ENCODE measurements at regions not wholly inside any gene's neighbourhood (a gene's known extent, or its start where the extent isn't known, plus 50 kb on each side); places are given as distances from the start of the nearest gene placed in this dataset.

DNA sequence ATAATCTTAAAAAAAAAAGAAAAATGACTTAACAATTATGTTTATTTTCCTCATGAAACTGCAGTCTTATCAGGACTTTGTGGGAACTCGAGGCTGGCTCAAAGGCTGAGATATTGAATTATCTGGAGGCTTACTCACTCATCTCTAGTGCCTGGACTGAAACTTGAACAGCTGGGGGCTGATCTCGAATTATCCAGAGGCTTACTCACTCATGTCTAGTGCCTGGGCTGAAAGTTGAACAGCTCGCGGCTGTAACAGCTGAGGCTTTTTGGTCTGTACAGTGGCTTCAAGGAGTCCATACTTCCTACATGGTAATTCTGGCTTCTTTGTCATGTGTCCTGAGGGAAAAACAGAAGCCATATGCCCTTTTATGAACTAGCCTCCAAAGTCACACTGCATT lies 371.9 kb downstream of the CETN3 start:
- ChIA-PET CTCF (ENCODE audit: partially characterized antibody) (no interaction called here), POLR2A (ENCODE audit: partially characterized antibody) (no interaction called here)
- Mint-ChIP-seq H3K4me3 (no peak overlapping the region), H3K27me3 (no peaks in the 10 kb centered on the region), H3K9me3 (peaks cover 5 to 27% (median 18%) of the 10 kb centered on the region in 8 donors), H3K36me3 (no peaks in the 10 kb centered on the region), H3K4me1 (no peaks in the 10 kb centered on the region), H3K27ac (no peak overlapping the region)
- H3K27me3 ChIP-seq (ENCODE audit: insufficient read depth, low read length) = no peaks in the 10 kb centered on the region
- no peaks in the 10 kb centered on the region for H3K36me3 ChIP-seq (ENCODE audit: insufficient read depth, low read length)
- no peak overlapping the region for H3K4me3 ChIP-seq (ENCODE audit: low read length in 2 of 2)
- no peak for DNase-seq
- H3K4me1 ChIP-seq (ENCODE audit: insufficient read depth, low read length) = no peaks in the 10 kb centered on the region
- no peaks in the 10 kb centered on the region for H3K9me3 ChIP-seq (ENCODE audit: control insufficient read depth in 1 of 2, low read length in 2 of 2)
- H3K27ac ChIP-seq (ENCODE audit: low read depth, low read length) = no peak overlapping the region
- intact Hi-C loops (cut with micrococcal nuclease) = no loop called here

DNA sequence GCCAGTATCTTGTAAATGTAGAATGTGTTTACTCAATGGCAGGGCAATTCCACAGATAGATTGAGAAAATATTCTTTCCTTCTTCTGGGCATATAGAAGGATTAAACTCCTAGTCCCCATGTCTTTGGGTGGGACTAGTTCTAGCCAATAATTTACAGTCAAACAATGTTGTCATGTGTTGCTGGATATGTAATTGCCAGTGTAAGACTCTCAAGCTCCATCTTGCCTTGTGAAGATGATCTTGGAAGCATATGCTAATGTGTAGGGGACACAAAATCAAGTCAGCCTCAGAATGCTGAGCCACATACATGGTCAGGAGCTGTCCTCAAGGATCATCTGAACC lies 386.9 kb downstream of the CETN3 start:
- intact Hi-C loops (cut with micrococcal nuclease) = no loop called here
- Histone ChIP-seq H3K9me3 (ENCODE audit: control insufficient read depth in 1 of 2, low read length in 2 of 2) (peaks cover 0 to 3% of the 10 kb centered on the region in 2 donors), H3K4me3 (ENCODE audit: low read length in 2 of 2) (no peak overlapping the region), H3K4me1 (ENCODE audit: insufficient read depth, low read length) (no peaks in the 10 kb centered on the region), H3K27me3 (ENCODE audit: insufficient read depth, low read length) (no peaks in the 10 kb centered on the region), H3K27ac (ENCODE audit: low read depth, low read length) (no peak overlapping the region), H3K36me3 (ENCODE audit: insufficient read depth, low read length) (no peaks in the 10 kb centered on the region)
- Mint-ChIP-seq H3K36me3 (no peaks in the 10 kb centered on the region), H3K27ac (no peak overlapping the region), H3K4me1 (no peaks in the 10 kb centered on the region), H3K9me3 (peaks cover 0 to 6% (median 1%) of the 10 kb centered on the region in 8 donors), H3K4me3 (no peak overlapping the region), H3K27me3 (no peaks in the 10 kb centered on the region)
- no peak for DNase-seq
- POLR2A ChIA-PET (ENCODE audit: partially characterized antibody) = no interaction called here
- CTCF ChIA-PET (ENCODE audit: partially characterized antibody) = no interaction called here

DNA sequence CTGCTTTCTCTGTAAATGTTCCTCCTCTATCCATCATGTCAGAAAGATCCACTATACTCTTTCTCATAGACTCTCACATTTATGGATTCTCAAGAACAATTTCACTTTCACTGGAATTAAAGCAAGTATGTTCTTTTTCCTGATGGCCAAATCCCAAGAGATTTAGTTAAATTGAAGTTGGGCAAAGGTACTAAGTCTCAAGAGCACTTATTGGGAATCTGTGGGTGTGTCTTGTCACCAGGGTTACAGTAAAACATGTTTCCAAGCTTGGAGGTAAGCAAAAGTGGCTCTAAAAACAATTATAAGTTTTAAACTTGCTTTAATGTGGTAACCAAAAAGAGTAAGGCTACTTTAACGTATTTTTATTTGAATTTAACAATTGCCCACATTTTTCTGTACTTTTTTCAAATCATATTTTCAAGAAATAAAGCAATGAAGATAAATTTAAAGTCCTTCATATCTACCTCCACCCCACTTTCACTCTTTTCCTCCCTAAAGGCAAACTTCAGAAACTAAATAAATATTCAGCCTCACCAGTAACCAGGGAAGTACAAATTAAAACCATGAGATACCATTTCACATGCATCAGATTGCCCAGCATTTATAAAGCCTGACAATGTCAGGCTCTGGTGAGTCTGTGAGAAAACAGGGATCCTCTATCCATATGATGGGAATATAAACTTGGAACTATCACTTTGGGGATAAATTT lies 387.4 kb downstream of the CETN3 start:
- ChIA-PET POLR2A (ENCODE audit: partially characterized antibody) (no interaction called here), CTCF (ENCODE audit: partially characterized antibody) (no interaction called here)
- Histone ChIP-seq H3K9me3 (ENCODE audit: control insufficient read depth in 1 of 2, low read length in 2 of 2) (peaks cover 0 to 3% of the 10 kb centered on the region in 2 donors), H3K27ac (ENCODE audit: low read depth, low read length) (no peak overlapping the region), H3K27me3 (ENCODE audit: insufficient read depth, low read length) (no peaks in the 10 kb centered on the region), H3K4me3 (ENCODE audit: low read length in 2 of 2) (no peak overlapping the region), H3K4me1 (ENCODE audit: insufficient read depth, low read length) (no peaks in the 10 kb centered on the region), H3K36me3 (ENCODE audit: insufficient read depth, low read length) (no peaks in the 10 kb centered on the region)
- intact Hi-C loops (cut with micrococcal nuclease) = no loop called here
- no peak for DNase-seq
- no peaks in the 10 kb centered on the region for H3K4me1 Mint-ChIP-seq
- H3K27me3 Mint-ChIP-seq = no peaks in the 10 kb centered on the region
- H3K9me3 Mint-ChIP-seq = peaks cover 0 to 6% (median under 1%) of the 10 kb centered on the region in 8 donors
- no peaks in the 10 kb centered on the region for H3K36me3 Mint-ChIP-seq
- no peak overlapping the region for H3K4me3 Mint-ChIP-seq
- H3K27ac Mint-ChIP-seq = no peak overlapping the region

DNA sequence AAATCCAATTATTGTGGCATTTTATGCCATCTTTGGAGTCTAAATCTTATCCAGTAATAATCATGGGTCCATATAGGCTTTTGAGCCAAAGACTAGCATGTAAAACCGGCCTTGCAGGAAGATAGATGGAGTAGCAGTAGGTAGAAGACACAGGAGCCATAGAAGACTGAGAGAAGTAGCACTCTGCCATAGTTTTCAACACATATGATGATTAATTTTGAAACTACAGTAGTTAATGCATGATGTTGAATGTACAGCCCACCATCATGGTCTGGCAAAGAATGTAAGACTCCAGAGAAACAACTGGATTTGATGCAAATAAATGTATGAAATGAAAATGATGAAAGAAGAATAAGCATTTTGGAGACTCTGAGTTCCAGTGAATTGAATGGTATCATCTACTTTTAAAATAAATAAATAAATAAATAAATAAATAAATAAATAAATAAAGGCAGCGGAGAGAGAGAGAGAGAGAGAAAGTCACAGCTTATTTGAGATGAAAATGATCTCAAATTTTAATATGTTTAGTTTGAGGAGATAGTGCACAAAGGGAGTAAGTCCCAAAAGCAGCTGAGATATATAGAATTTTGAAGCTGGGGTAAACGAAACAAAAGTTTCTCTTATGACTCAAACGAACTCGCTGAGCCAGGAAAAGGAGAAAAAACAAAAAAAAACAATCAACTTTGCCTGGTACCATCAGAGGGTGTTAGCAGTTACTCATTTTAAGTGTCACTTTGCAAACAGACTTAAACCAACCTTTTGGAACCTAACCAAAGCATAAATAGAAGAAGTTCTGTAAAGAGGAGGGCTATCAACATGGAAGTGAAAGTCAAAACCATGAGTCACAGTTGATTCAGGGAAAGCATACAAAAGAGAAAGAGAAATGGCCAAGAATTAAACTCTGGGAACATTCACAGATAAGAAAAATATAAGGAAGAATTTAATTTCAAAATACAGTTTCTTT lies 388.7 kb downstream of the CETN3 start:
- no peak overlapping the region for H3K4me3 Mint-ChIP-seq
- no peak overlapping the region for H3K4me3 ChIP-seq (ENCODE audit: low read length in 2 of 2)
- intact Hi-C loops (cut with micrococcal nuclease) = no loop called here
- no peaks in the 10 kb centered on the region for H3K36me3 Mint-ChIP-seq
- DNase-seq = no peak
- no peaks in the 10 kb centered on the region for H3K36me3 ChIP-seq (ENCODE audit: insufficient read depth, low read length)
- no peaks in the 10 kb centered on the region for H3K4me1 Mint-ChIP-seq
- CTCF ChIA-PET (ENCODE audit: partially characterized antibody) = no interaction called here
- POLR2A ChIA-PET (ENCODE audit: partially characterized antibody) = no interaction called here
- H3K27ac Mint-ChIP-seq = no peak overlapping the region
- H3K9me3 Mint-ChIP-seq = peaks cover 0 to 12% (median 1%) of the 10 kb centered on the region in 8 donors
- H3K9me3 ChIP-seq (ENCODE audit: control insufficient read depth in 1 of 2, low read length in 2 of 2) = peaks cover 0 to 3% of the 10 kb centered on the region in 2 donors
- no peak overlapping the region for H3K27ac ChIP-seq (ENCODE audit: low read depth, low read length)
- no peaks in the 10 kb centered on the region for H3K27me3 ChIP-seq (ENCODE audit: insufficient read depth, low read length)
- no peaks in the 10 kb centered on the region for H3K27me3 Mint-ChIP-seq
- no peaks in the 10 kb centered on the region for H3K4me1 ChIP-seq (ENCODE audit: insufficient read depth, low read length)

DNA sequence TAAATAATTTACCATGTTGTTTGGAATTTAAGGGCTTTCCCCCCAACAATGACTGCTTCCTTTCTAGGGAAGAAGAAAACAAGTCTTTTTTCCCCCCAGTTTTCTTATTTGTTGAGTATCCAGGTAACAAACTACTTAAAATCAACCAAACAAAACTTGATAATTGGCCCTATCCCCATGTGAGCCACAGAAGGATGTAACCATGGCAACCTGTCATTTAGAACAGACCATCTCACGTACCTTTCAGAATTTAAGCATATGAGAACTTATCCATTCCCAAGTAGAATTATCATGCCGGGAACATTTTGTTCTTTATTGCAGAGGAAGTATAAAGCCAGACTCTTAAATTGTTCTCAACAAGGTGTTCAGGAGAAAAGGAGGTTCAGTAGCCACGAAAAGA lies 392.3 kb downstream of the CETN3 start:
- POLR2A ChIA-PET (ENCODE audit: partially characterized antibody) = no interaction called here
- intact Hi-C loops (cut with micrococcal nuclease) = no loop called here
- H3K27me3 Mint-ChIP-seq = no peaks in the 10 kb centered on the region
- H3K36me3 Mint-ChIP-seq = no peaks in the 10 kb centered on the region
- no peaks in the 10 kb centered on the region for H3K9me3 ChIP-seq (ENCODE audit: control insufficient read depth in 1 of 2, low read length in 2 of 2)
- no peaks in the 10 kb centered on the region for H3K4me1 Mint-ChIP-seq
- CTCF ChIA-PET (ENCODE audit: partially characterized antibody) = no interaction called here
- no peak for DNase-seq
- no peak overlapping the region for H3K4me3 ChIP-seq (ENCODE audit: low read length in 2 of 2)
- H3K27ac ChIP-seq (ENCODE audit: low read depth, low read length) = no peak overlapping the region
- H3K4me1 ChIP-seq (ENCODE audit: insufficient read depth, low read length) = no peaks in the 10 kb centered on the region
- no peak overlapping the region for H3K4me3 Mint-ChIP-seq
- H3K27me3 ChIP-seq (ENCODE audit: insufficient read depth, low read length) = no peaks in the 10 kb centered on the region
- no peaks in the 10 kb centered on the region for H3K36me3 ChIP-seq (ENCODE audit: insufficient read depth, low read length)
- H3K27ac Mint-ChIP-seq = no peak overlapping the region
- peaks cover 0 to 12% (median 2%) of the 10 kb centered on the region in 8 donors for H3K9me3 Mint-ChIP-seq

DNA sequence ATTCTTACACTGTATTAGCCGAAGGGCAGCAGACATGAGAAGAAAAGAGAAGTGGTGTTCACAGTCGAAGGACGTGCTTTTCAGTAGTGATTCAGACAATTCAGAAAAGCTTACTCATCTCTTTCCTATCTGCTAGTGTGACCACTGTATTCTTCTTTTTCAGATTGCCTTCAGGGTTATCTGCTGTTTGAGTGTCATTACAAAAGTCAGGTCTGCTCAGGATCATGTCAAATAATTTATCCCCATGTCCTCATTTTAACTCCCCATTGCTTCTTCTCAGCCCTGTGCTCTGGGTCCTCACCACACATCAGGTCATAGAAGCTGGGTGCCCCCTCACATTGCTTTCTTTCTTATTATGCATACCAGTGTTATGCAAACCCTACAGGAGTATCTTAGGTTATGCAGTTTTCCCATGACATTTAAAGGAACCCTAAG lies 394.0 kb downstream of the CETN3 start:
- Mint-ChIP-seq H3K4me3 (no peak overlapping the region), H3K36me3 (no peaks in the 10 kb centered on the region), H3K27me3 (no peaks in the 10 kb centered on the region), H3K27ac (no peak overlapping the region), H3K9me3 (peaks cover 0 to 12% (median 2%) of the 10 kb centered on the region in 8 donors), H3K4me1 (no peaks in the 10 kb centered on the region)
- Histone ChIP-seq H3K4me3 (ENCODE audit: low read length in 2 of 2) (no peak overlapping the region), H3K27ac (ENCODE audit: low read depth, low read length) (no peak overlapping the region), H3K4me1 (ENCODE audit: insufficient read depth, low read length) (no peaks in the 10 kb centered on the region), H3K9me3 (ENCODE audit: control insufficient read depth in 1 of 2, low read length in 2 of 2) (no peaks in the 10 kb centered on the region), H3K36me3 (ENCODE audit: insufficient read depth, low read length) (no peaks in the 10 kb centered on the region), H3K27me3 (ENCODE audit: insufficient read depth, low read length) (no peaks in the 10 kb centered on the region)
- intact Hi-C loops (cut with micrococcal nuclease) = no loop called here
- DNase-seq = no peak
- ChIA-PET POLR2A (ENCODE audit: partially characterized antibody) (no interaction called here), CTCF (ENCODE audit: partially characterized antibody) (no interaction called here)

DNA sequence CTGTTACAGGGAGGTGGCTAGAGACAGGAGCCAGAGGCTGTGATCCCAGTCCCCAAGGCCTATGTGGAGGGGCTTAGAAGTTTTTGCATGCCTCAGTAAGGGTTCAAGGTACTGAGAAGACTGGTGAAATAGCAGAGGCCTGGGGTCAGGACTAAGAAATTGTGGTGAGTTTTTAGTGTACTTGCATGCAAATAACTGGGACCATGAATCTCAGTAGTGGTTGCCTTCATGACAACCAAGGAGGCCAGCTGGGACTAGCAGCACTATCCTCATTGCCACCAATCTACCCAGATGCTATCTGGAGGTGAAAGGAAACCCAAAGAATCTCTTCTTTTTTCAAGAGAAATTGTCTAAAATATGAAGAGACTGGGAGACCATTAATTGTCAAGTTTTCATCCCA lies 395.1 kb downstream of the CETN3 start:
- H3K4me3 Mint-ChIP-seq = no peak overlapping the region
- no peaks in the 10 kb centered on the region for H3K9me3 ChIP-seq (ENCODE audit: control insufficient read depth in 1 of 2, low read length in 2 of 2)
- intact Hi-C loops (cut with micrococcal nuclease) = no loop called here
- no peaks in the 10 kb centered on the region for H3K27me3 Mint-ChIP-seq
- H3K4me1 Mint-ChIP-seq = no peaks in the 10 kb centered on the region
- no peak overlapping the region for H3K4me3 ChIP-seq (ENCODE audit: low read length in 2 of 2)
- no peak overlapping the region for H3K27ac Mint-ChIP-seq
- no peaks in the 10 kb centered on the region for H3K4me1 ChIP-seq (ENCODE audit: insufficient read depth, low read length)
- CTCF ChIA-PET (ENCODE audit: partially characterized antibody) = no interaction called here
- peaks cover 0 to 10% (median under 1%) of the 10 kb centered on the region in 8 donors for H3K9me3 Mint-ChIP-seq
- no peak overlapping the region for H3K27ac ChIP-seq (ENCODE audit: low read depth, low read length)
- DNase-seq = no peak
- H3K27me3 ChIP-seq (ENCODE audit: insufficient read depth, low read length) = no peaks in the 10 kb centered on the region
- no peaks in the 10 kb centered on the region for H3K36me3 ChIP-seq (ENCODE audit: insufficient read depth, low read length)
- H3K36me3 Mint-ChIP-seq = no peaks in the 10 kb centered on the region
- POLR2A ChIA-PET (ENCODE audit: partially characterized antibody) = no interaction called here
